GM12874 (cell line): ENCODE measurements at regions not wholly inside any gene's neighbourhood (a gene's known extent, or its start where the extent isn't known, plus 50 kb on each side); places are given as distances from the start of the nearest gene placed in this dataset.

ENCODE experiments used
- CTCF ChIP-seq: IDR thresholded peaks from 2 replicates; pipeline ENCODE4 v1.5.1; 2011; ENCODE audit warnings: low read depth, mild to moderate bottlenecking, control low read depth, low read length, moderate library complexity; ENCODE audit not compliant: insufficient read depth

- TF ChIP-seq CTCF, result no peak
Observed at GRCh38 chr14:54278087-54278486, 118.7 kb upstream of the CDKN3 start.

GRCh38 chr14:54278665-54279295 lies 118.0 kb upstream of the CDKN3 start:
- no peak for TF ChIP-seq CTCF

GRCh38 chr14:54282849-54283248 lies 114.0 kb upstream of the CDKN3 start:
- no peak for TF ChIP-seq CTCF

- TF ChIP-seq CTCF, result no peak
Observed at GRCh38 chr14:54285030-54285429, 111.8 kb upstream of the CDKN3 start.

- TF ChIP-seq CTCF, result no peak
Observed at GRCh38 chr14:54291491-54292191, 105.2 kb upstream of the CDKN3 start.

- no peak for TF ChIP-seq CTCF
Observed at GRCh38 chr14:54294802-54295201, 102.0 kb upstream of the CDKN3 start.

- no peak for TF ChIP-seq CTCF
Observed at GRCh38 chr14:54299410-54300363, 97.1 kb upstream of the CDKN3 start.
